OCI-LY3 (cell line): ENCODE measurements at regions not wholly inside any gene's neighbourhood (a gene's known extent, or its start where the extent isn't known, plus 50 kb on each side); places are given as distances from the start of the nearest gene placed in this dataset.

Source experiments
- H2AFZ ChIP-seq: fragments of 200-600, 300-600 bp; shearing (Covaris generic); 2 replicates; pipeline ENCODE4 v1.6.0; 2014; ENCODE audit warnings: antibody characterized with exemption, low read depth, low read length
- H3K27ac ChIP-seq: fragments of 200-600, 300-600 bp; sonication (generic); 2 replicates; pipeline ENCODE4 v1.5.1; 2014; ENCODE audit warnings: mild to moderate bottlenecking, low read length, moderate library complexity, mixed read lengths
- H3K27me3 ChIP-seq: fragments of 200-600, 300-600 bp; sonication (generic); 2 replicates; pipeline ENCODE4 v1.6.1; 2014; ENCODE audit warnings: low read depth, low read length, mixed read lengths
- H3K36me3 ChIP-seq: fragments of 200-600, 300-600 bp; sonication (generic); replicated peaks from 2 replicates; pipeline ENCODE3; 2014; ENCODE audit warnings: low read depth, low read length, mixed read lengths
- H3K4me1 ChIP-seq: fragments of 300-600, 200-600 bp; sonication (generic); 2 replicates; pipeline ENCODE4 v1.6.1; 2014; ENCODE audit warnings: low read length, mixed read lengths
- H3K4me2 ChIP-seq: fragments of 200-600, 300-600 bp; sonication (generic); 2 replicates; pipeline ENCODE4 v1.6.1; 2014; ENCODE audit warnings: low read length, mixed read lengths
- H3K4me3 ChIP-seq: fragments of 300-600, 200-600 bp; sonication (generic); 2 replicates; pipeline ENCODE4 v1.5.1; 2014; ENCODE audit warnings: antibody characterized with exemption, mild to moderate bottlenecking, low read length, moderate library complexity
- H3K79me2 ChIP-seq: fragments of 300-600, 200-600 bp; shearing (Covaris generic); 2 replicates; pipeline ENCODE4 v1.6.1; 2014; ENCODE audit warnings: mild to moderate bottlenecking, low read length, mixed read lengths
- H3K9ac ChIP-seq: fragments of 300-600, 200-600 bp; shearing (Covaris generic); 2 replicates; pipeline ENCODE4 v1.6.0; 2014; ENCODE audit warnings: mild to moderate bottlenecking, low read length, moderate library complexity
- H3K9me3 ChIP-seq: fragments of 200-600, 300-600 bp; shearing (Covaris generic); 2 replicates; pipeline ENCODE4 v1.6.1; 2014; ENCODE audit warnings: low read length, mixed read lengths; ENCODE audit not compliant: insufficient read depth
- H4K20me1 ChIP-seq: fragments of 200-600, 300-600 bp; sonication (generic); 2 replicates; pipeline ENCODE4 v1.6.1; 2016; ENCODE audit warnings: low read length, mixed read lengths; ENCODE audit not compliant: insufficient read depth
- CTCF ChIP-seq: fragments of 200-600, 300-600 bp; sonication (generic); IDR thresholded peaks from 2 replicates; pipeline ENCODE4 v1.5.1; 2014; ENCODE audit warnings: antibody characterized with exemption, low read length, low read depth
- EZH2phosphoT487 ChIP-seq: fragments of 200-600 bp; shearing (Covaris generic); IDR thresholded peaks from 2 replicates; pipeline ENCODE4 v1.6.1; 2018; ENCODE audit warnings: antibody characterized with exemption, mixed run types, low read depth

GRCh38 chr6:74762841-74763240, 443.0 kb downstream of the COL12A1 start:
- no peaks in the 10 kb centered on the region for H3K79me2 ChIP-seq
- H2AFZ ChIP-seq: no peak overlapping the region
- no peaks in the 10 kb centered on the region for H3K9me3 ChIP-seq
- no peak overlapping the region for H3K9ac ChIP-seq
- peaks cover 12% of the 10 kb centered on the region for H3K4me1 ChIP-seq
- H3K27ac ChIP-seq: no peak overlapping the region
- no peaks in the 10 kb centered on the region for H3K36me3 ChIP-seq
- peak overlapping the region; percentile 12; the same call in 1 of the 2 replicates for H3K4me2 ChIP-seq
- H3K4me3 ChIP-seq: no peak overlapping the region
- TF ChIP-seq EZH2phosphoT487 (no peak), CTCF (no peak)
- H3K27me3 ChIP-seq: no peaks in the 10 kb centered on the region
- no peaks in the 10 kb centered on the region for H4K20me1 ChIP-seq

DNA sequence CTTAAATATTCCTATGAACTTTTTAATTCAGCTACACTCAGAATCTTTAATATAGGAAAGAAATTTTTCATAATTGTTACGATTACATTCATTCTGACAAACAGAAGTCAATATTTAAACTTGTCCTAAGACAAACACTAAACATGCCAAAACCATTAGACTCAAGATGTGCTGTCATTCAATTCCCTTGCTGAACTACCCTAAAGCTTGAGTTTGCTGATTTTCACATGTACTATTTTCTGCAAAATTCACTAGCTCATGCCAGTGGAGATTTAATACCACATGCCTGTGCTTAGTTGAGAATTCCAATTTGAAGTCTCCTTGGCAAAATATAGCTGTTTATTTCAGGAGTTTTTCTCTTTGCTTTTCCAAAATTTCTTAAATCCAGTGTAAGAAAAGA, 448.0 kb downstream of the COL12A1 start:
- H3K27me3 ChIP-seq: no peaks in the 10 kb centered on the region

GRCh38 chr6:74756923-74757322, 448.9 kb downstream of the COL12A1 start:
- no peaks in the 10 kb centered on the region for H3K27me3 ChIP-seq
- no peak for TF ChIP-seq EZH2phosphoT487
- TF ChIP-seq CTCF: no peak

More for the DNA sequence above, 448.0 kb downstream of the COL12A1 start:
- Histone ChIP-seq H3K27ac (no peak overlapping the region), H3K79me2 (no peaks in the 10 kb centered on the region), H2AFZ (no peak overlapping the region), H3K9me3 (no peaks in the 10 kb centered on the region), H3K4me1 (peaks cover 5% of the 10 kb centered on the region), H3K4me3 (no peak overlapping the region), H4K20me1 (no peaks in the 10 kb centered on the region), H3K36me3 (no peaks in the 10 kb centered on the region), H3K4me2 (no peak overlapping the region), H3K9ac (no peak overlapping the region)
- TF ChIP-seq EZH2phosphoT487: no peak
- TF ChIP-seq CTCF: no peak

GRCh38 chr6:74755778-74756177, 450.1 kb downstream of the COL12A1 start:
- Histone ChIP-seq H3K9ac (no peak overlapping the region), H2AFZ (no peak overlapping the region), H3K36me3 (no peaks in the 10 kb centered on the region), H3K4me2 (no peak overlapping the region), H3K4me1 (peaks cover 3% of the 10 kb centered on the region), H3K9me3 (no peaks in the 10 kb centered on the region), H3K79me2 (no peaks in the 10 kb centered on the region), H4K20me1 (no peaks in the 10 kb centered on the region), H3K4me3 (no peak overlapping the region), H3K27ac (no peak overlapping the region), H3K27me3 (no peaks in the 10 kb centered on the region)
- TF ChIP-seq EZH2phosphoT487: no peak
- TF ChIP-seq CTCF: no peak

More at GRCh38 chr6:74756923-74757322, 448.9 kb downstream of the COL12A1 start:
- Histone ChIP-seq H3K9ac (no peak overlapping the region), H3K4me1 (no peaks in the 10 kb centered on the region), H4K20me1 (no peaks in the 10 kb centered on the region), H3K4me3 (no peak overlapping the region), H3K36me3 (no peaks in the 10 kb centered on the region), H2AFZ (no peak overlapping the region), H3K79me2 (no peaks in the 10 kb centered on the region), H3K4me2 (no peak overlapping the region), H3K9me3 (no peaks in the 10 kb centered on the region), H3K27ac (no peak overlapping the region)
